D721Med (cell line): ENCODE measurements at regions not wholly inside any gene's neighbourhood (a gene's known extent, or its start where the extent isn't known, plus 50 kb on each side); places are given as distances from the start of the nearest gene placed in this dataset.
A peak's percentile ranks its signal among the peaks of the same experiment; 100 is the strongest.

Experiments
- DNase-seq: peaks from one replicate; pipeline ENCODE4 v3.0.0; 2011; ENCODE audit warnings: low spot score; ENCODE audit not compliant: insufficient read length
- FAIRE-seq: peaks from 2 replicates; lab custom pipeline; 2011; peaks lifted over from hg19 to GRCh38; lab: Jason Lieb, UNC
- TF ChIP-seq, protein P1 (sequence below): IDR thresholded peaks from 2 replicates; pipeline ENCODE4 v1.5.1; 2012; ENCODE audit warnings: mild to moderate bottlenecking, control low read depth; ENCODE audit not compliant: insufficient read depth; ENCODE audit errors: missing control alignments

DNA sequence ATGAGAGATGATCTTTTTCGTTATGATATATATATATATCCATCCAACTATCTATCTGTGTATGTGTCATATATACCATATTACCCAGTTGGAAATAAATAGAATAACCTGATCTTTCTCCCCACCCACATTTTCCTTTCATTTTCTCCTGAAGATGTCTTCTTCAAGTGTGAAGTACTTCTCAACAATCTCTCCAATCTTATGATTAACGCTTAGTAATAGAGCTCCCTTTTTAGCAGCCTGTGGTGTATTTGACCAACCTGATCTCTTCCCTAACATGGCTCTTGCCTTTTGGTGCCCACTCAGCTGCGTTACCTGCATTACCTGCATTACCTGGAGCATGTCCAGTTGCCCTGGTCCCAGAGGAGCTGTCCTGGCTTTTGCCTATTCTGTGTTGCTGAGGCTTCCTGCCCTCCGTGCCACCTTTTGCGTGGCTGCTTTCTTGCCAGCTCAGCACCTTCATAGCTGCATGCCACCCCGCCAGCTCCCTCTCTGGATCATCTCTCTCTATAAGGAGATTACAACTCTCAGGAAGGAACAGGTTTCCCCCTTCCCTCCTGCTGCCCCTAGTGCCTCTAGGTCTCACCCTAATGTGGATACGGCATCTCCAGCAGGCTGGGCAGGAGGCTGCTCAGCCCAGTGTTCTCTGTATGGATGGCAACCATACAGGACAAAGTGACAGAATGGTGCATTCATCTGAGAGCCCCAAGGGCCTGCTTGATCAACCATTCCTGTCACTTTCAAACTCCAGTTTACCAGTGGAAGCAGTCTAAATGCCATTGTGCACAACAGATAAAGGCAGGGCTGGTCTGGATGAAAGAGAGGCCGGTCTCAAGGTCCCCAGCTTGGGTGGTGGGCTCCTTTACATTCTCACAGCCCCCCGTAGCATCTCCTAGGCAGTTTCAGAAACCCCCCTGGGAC lies 126.7 kb downstream of the GADD45G start:
- TF ChIP-seq, protein P1, sequence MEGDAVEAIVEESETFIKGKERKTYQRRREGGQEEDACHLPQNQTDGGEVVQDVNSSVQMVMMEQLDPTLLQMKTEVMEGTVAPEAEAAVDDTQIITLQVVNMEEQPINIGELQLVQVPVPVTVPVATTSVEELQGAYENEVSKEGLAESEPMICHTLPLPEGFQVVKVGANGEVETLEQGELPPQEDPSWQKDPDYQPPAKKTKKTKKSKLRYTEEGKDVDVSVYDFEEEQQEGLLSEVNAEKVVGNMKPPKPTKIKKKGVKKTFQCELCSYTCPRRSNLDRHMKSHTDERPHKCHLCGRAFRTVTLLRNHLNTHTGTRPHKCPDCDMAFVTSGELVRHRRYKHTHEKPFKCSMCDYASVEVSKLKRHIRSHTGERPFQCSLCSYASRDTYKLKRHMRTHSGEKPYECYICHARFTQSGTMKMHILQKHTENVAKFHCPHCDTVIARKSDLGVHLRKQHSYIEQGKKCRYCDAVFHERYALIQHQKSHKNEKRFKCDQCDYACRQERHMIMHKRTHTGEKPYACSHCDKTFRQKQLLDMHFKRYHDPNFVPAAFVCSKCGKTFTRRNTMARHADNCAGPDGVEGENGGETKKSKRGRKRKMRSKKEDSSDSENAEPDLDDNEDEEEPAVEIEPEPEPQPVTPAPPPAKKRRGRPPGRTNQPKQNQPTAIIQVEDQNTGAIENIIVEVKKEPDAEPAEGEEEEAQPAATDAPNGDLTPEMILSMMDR, result peak; percentile 10
- FAIRE-seq (no peak), DNase-seq (peak; percentile 37)

DNA sequence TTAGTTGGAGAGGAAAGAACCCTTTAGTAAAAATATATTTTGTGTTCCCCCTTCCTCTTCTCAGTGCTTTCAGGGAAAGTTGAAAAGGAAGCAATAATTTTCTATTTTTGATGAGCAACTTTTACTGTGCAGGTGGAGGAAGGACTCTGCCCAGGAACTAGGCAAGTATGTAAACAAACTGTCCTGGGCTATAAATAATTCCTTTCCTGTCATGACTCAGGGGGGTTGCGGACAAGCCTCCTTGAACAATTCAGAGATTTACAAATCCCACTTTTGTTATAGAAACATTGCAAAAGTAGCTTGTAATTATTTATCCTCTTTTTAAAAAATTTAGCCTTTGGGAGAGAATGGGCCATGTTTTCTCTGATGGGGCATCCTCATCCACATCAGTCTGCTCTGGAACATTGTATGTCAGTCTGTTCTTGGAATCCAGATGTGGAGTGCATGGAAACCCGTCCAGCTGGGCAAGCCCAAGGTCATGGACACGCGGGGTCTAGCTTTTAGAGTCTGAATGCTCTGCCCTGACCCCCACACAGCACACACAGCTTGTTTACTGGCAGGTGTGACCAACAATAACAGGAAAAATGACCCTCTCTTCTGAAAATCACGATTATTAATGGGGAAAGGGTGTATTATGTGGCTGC lies 127.6 kb downstream of the GADD45G start:
- DNase-seq (no peak), FAIRE-seq (no peak)
- TF ChIP-seq, protein P1, result no peak

DNA sequence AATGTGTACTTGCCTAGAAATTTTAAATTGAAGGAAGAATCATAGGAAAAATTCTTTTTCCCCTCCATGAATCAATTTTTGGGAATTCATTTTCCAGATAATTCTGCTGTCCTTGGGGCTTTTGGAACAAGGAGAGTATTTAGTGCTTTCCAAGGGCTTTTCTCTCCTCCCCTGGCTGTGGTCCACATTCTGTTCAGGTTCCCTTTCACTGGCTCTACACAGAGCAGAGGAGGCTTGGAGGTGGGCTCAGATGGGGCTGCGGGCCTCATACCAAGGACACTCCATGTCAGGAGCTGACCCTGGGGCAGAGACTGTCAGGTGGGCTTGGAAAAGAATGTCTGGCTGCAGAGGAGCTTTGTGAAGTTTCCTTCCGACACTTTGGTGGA lies 128.1 kb downstream of the GADD45G start:
- FAIRE-seq (no peak), DNase-seq (no peak)
- TF ChIP-seq, protein P1, result no peak

DNA sequence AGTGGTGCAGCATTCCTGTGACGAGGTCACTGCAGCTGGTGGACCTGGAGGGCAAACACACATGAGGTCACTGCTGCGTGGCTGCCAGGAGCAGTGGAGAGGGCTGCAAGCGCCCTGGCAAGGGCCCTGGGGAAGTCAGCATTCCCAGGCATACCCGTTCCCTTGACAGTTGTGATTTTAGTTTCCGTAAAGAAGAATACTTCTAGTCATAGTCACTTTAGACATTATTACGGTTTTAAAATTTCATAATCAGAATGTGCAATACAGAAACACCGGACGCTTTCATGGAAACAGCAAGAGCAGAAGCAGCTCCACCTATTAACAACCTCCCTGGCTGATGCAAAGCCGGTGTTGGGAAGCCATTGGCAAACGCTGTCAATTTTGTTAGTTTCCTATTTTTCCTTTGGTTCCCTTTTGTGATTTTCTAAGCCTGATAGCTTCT lies 129.8 kb downstream of the GADD45G start:
- TF ChIP-seq, protein P1, result no peak
- no peak for FAIRE-seq
- no peak for DNase-seq

DNA sequence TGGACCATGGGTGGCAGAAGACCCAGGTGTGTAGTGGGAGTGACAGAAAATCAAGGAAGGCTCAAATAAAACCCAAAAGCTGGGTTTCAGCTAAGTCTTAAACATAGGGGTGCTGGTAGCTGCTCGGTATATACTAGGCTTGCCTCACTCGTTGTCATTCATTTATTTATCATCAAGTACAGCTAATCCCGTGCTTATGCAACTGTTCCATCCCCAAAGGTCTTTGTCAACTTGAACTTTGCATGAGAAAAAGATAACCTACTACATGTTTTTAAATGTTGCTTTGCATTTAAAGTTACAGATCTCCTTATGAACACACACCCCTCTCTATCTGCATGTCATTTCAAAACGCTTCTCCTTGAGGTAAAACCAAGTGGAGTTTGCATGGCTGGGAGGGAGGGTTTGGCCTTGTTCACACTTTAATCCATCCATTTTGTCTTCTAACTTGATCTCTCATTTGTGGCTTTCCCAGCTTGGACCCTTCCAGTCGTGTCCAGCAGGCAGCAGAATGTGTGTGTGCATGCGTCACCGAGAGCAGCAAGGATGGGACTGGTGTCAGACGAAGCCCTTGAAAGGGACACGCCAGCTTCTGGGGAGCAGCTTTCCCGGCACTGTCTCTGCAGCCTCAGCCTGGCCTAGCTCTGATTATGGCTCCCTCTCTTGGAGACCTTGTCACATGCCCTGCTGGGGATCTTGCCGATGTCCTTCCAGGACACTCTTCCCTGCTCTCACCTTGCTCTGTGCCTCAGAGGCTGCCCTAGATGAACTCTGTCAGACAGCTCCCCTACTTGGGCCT lies 133.5 kb downstream of the GADD45G start:
- TF ChIP-seq, protein P1, result no peak
- DNase-seq (no peak), FAIRE-seq (no peak)

DNA sequence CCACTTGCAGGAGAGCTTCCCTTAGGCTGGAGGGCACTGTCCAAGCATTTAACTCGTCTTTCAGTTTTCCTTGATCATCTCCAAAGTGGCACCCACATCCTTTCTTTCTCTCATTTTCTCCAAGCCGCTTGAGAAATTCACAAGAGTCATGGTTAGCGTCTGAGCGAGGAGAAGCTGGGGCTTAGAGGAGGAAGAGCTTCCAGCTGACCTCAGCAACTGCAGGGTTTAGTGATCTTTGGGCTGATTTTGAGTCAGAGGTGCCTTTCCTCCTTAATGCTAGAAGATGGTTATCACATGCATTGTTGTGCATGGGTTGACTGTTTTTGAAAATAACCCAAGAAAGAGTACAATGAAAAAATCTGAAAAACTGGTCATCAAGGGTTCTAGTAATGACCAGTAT lies 134.7 kb downstream of the GADD45G start:
- DNase-seq (no peak), FAIRE-seq (no peak)
- TF ChIP-seq, protein P1, result no peak
